SW480 (cell line): ENCODE measurements at regions not wholly inside any gene's neighbourhood (a gene's known extent, or its start where the extent isn't known, plus 50 kb on each side); places are given as distances from the start of the nearest gene placed in this dataset.

ENCODE experiments used
- DNase-seq: peaks from one replicate; pipeline ENCODE4 v3.0.0-alpha.2; 2016; ENCODE audit warnings: low spot score

- no peak for DNase-seq
These were observed 151.3 kb upstream of the SOX11 start for GRCh38 chr2:5540856-5541255.

GRCh38 chr2:5544205-5544786 lies 147.9 kb upstream of the SOX11 start:
- no peak for DNase-seq

DNA sequence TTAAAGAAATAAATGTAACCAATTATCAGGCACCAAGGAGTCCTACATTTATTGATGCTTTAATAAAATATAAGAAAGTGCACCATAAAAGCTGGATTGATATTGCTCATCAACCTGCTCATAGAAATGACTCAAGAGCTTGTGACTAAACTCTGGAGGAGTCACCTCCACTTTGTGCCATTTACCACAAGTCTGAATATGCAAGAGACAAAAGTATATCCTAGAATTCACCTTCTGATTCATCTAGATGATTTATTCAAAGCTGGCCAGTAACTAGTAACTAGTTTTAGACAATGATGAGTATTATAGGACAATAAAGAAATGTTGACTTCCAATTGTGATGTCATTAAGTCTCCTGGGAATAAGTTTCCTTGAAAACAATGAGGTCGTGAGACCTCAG lies 146.0 kb upstream of the SOX11 start:
- DNase-seq, result no peak

DNA sequence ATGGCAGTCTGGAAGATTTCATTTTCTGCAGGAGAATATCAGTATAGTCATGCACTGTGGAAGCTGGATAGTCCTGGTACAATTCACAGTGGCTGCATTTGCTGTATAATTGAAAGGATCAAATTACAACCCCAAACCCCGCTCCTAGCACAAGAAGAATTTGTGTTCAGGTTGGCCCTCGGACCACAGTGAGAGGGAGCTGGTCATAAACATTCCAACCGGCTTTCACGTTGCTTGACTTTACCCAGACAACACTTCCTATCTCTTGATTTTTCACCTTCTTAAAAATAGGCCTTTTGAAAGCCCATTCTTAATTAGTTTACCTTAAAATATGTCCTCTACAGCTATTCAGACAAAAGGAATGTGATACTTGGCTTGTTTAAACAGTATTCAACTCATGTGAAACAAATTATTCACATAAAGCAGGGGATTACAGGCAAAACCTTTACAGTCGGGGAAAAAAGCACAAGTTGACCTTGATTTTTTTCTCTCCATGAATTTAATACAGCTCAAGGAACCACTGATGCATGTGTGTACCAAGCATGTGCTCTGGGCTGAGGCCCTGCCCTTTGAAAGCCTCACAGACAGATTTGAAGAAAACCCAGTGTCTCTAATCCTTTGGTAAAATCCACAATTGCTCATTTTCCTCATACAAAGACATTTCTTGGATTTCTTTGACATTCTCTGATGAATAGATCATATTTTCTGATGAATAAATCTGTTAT lies 143.0 kb upstream of the SOX11 start:
- DNase-seq, result peak; percentile 56

DNA sequence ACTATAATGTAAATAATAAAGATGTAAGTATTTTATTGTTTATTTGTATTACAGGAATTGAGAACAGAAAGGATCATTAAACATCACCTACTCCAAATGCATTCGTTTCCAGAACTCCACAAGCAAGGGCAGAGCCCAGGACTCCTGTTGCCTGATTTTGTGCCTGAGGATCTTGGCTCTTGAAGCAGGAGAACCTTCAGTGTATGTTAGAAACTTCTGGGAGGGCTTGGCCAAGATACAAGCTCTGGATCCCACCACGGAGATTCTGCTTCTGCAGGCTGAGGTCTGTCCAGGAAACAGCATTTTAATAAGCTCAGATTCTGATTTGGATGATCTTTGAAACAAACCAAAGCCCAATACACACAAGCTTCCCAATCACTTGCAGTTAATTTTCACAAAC lies 142.4 kb upstream of the SOX11 start:
- DNase-seq, result no peak

DNA sequence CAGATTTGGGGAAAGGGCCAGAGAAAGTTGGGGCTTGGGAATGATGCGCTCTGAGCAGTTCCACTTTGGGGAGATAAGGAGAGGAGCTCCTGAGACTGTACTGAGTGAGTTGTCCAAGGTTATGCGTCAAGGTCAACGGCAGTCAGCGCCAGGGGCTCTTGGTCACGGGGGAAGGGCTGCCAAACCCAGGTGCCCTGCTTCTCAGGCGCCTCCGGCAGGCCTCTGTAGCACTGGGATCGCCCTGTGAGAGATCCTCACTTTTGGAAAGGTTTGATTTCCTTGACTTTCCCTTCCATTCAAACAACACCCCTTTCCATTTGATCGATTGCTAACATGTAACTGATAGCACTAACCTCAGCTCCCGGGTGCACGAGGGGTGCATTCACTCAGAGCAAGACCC lies 136.5 kb upstream of the SOX11 start:
- no peak for DNase-seq

DNA sequence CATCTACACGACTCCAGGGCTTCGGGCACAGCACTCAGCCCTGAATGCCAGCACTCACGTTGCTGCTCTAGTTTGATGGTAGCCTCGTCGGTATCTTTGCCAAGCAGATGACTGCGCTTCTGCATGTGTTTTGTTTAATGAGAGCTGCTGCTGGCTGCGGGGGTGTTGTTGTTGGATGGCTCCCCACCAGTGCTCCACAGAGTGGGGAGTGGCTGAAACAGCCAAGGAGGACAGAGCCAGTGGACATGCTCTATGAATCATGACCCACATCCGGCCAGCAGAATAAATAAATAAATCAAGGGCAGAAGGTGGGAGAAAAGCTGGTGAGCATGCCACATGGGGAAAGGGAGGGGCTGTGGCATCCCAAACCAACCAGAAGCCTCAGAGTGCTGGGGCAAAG lies 131.2 kb upstream of the SOX11 start:
- peak; percentile 72 for DNase-seq

DNA sequence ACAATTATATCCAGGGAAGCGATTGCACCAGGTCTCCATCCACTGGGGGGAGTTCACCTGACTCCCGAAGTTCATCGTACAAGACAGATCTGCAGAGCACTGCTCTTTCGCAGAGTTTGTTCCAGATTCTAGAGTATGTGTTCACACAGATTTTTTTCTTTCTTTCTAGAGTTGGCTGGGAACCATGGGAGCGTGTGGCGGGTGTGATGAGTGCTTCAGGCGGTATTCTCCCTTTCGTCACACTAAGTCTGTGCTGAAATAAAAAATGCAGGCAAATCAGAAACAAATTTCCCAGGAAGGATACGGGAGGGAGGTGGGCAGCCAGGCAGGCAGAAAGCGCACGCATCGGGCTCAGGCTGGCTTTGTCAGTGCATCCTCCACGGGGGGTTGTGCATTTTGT lies 129.8 kb upstream of the SOX11 start:
- no peak for DNase-seq

GRCh38 chr2:5562865-5563264 lies 129.3 kb upstream of the SOX11 start:
- DNase-seq, result no peak

GRCh38 chr2:5563411-5563810 lies 128.8 kb upstream of the SOX11 start:
- DNase-seq, result no peak

- DNase-seq, result no peak
These were observed 122.9 kb upstream of the SOX11 start for GRCh38 chr2:5569256-5569655.

DNA sequence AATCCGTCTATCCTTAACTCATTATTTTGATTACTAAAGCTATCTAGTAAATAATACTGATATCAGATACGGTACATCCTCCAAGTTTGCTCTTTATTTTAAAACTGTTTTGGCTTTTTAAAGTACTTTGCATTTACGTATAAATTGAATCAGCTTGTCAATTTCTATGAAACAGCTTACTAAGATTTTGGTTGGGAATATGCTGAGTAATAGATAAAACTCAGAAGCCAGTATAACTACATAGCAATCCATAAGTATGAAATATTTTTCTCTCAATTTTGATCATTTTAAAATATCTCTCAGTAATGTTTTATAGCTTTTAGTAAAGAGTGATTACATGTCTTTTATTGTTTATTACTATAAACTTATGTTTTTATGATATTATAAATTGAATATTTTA lies 116.2 kb upstream of the SOX11 start:
- no peak for DNase-seq

DNA sequence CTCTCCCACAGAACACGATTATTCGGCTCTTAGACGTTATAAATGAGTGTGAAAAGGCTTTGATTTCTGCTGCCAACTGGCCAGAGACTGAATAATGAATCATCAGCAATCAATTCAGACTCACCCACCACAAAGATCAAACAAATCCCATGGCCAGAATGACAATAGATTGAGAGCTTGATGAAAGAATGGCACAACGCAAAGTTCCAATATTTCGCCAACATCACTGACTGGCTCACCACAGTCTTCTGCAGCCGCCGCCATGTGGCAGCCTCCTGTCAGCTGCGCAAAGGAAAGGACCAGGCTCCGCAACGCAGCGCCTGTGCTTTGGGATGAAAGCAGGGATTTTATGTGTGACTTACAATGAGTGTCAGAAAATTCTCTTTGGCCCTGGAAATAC lies 104.4 kb upstream of the SOX11 start:
- peak; percentile 21 for DNase-seq

DNA sequence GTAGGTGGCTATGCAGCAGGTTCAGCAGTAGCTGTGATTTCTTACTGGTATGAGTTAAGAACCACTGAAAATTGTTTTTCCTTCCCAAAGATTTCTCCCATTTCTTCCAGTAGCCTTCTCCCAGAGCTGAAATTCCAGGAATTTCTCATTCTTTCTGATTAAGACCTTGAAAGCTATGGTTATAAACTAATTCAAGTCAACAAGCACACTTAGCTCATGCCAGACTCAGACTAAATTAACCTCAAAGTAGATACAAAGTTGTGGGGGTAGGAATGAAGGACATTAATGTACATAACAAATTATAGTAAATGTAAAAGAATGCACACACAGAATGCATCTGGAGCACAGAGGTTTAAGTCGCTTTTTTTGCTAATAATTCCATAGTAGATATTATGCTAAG lies 103.6 kb upstream of the SOX11 start:
- DNase-seq, result no peak

DNA sequence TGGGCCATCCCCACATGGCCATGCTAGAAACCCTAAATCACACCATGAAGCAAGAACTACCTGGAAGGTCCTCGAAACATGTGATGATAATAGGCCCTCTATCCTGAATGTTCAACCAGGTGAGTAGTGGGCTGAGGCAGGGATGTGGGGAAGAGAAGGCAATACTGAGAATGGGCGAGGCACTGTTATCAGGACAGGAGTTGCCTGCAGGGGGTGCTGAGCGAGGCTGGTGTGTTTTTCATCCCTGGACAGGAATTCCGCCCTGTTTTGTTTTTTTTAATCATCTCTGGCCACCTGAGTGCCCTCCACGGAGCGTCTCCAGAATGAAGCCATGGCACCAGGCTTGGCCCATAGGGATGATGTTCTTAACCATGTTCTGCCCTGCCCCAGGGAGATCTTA lies 103.0 kb upstream of the SOX11 start:
- no peak for DNase-seq

DNA sequence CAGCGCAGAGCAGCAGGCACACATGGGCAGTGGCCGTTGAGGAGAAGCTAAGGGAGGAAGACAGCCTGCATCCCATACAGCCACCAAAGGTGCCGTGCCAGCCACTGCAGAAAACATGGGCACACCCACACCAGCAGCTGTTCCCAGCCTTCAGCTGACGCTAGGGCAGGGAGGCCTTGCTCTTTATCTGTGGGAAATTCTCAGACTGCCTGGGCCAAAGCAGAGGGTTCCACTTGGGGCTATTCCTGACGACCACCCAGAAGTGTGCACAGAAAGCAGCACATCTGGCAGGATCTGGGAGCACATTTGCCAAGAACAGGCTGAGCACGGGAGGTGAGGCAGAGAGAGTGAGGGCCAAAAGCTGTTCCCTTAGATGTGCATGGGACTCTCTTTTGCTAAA lies 101.3 kb upstream of the SOX11 start:
- DNase-seq, result no peak

DNA sequence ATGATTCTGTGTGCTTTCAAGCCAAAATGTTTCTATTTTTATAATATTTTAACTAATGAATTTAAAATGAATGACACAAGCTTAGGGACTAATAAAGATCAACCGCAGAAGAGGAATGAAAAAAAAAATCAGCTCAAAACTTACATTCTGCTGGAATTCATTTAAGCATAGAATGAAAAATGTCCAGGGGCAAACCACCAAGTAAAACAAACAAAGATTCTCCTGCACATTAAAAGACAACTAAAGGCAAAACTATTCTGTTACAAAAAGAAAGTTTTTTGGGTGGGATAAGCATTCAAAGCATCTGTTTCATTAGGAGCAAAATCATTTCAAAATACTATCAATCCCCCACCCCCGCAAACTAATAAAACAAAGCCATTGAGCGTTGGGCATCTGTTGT lies 99.3 kb upstream of the SOX11 start:
- no peak for DNase-seq

DNA sequence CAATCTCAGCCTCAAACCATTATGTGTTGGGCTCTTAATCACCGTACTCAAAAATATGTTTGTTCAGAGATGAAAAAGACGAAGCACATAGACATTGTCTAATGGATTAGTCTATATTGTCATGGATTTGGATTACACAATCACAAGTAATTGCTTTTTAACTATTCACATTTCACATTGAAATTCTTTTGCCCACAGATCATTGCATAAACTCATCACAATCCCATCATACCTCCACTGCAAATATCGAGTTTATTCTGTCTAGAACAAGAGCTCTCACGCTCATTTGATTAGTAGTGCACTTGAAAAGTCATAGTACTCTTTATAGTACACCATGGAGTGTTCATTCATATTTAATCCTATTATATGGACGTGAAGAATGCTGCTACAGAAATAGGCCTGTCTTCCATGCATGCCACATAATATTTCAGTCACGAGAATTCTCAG lies 97.9 kb upstream of the SOX11 start:
- no peak for DNase-seq

- DNase-seq, result no peak
These were observed 95.3 kb upstream of the SOX11 start for GRCh38 chr2:5596868-5597267.

DNA sequence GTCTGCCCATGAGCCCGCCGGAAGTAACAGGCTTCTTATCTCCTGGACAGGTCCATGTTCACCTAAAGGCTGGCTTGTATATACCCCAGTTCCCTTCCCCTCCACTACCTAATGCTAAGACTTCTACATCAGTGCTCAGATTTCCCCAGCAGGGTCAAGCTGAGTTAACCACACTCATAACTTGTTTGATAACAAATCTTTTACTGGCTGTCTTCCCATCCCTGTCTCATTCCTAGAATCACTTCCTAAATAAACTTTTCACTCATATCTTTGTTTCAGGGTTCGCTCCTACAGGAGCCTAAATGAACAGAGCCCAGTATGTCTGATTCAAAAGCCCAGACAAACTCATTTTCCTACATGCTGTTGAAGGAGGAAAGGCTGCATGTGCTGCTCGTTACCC lies 94.0 kb upstream of the SOX11 start:
- DNase-seq, result no peak

GRCh38 chr2:5609201-5609600 lies 83.0 kb upstream of the SOX11 start:
- DNase-seq, result no peak

DNA sequence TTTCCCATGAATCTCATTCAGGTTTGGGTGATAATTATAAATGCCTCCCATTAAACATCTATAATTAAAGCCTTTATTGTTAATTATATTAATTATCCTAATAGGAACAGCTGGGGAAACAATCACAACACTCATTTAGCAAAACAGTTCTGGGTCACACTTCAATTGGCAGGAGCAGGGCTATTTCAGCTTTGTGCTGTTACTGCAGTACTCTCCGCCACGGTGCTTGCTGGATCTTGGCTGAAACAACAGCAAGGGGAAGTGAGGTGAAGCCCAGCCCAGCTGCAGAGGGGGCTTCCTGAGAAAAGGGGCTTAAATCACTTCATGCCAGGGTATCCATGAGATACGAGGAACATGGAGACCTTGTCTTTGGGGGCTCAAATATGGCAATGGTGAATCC lies 79.5 kb upstream of the SOX11 start:
- no peak for DNase-seq

DNA sequence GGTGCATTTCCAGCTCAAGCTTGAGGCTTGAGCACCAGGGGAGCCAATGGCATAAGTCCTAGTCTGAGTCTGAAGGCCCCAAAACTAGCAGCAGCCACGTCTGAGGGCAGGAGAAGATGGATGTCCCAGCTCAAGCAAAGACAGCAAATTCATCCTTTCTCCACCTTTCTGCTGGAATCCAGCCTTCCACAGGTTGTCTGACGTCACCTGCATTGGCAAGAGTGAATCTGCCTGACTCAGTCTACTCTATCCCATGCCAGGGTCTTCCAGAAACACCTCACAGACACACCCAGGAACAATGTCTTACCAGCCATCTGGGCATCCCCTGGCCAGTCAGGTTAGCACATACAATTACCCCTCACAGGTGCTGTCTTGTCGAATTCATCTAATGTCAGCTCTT lies 76.2 kb upstream of the SOX11 start:
- no peak for DNase-seq

GRCh38 chr2:5617358-5617757 lies 74.8 kb upstream of the SOX11 start:
- DNase-seq, result no peak
